ENCODE measurements at regions not wholly inside any gene's neighbourhood (a gene's known extent, or its start where the extent isn't known, plus 50 kb on each side); places are given as distances from the start of the nearest gene placed in this dataset.

DNA sequence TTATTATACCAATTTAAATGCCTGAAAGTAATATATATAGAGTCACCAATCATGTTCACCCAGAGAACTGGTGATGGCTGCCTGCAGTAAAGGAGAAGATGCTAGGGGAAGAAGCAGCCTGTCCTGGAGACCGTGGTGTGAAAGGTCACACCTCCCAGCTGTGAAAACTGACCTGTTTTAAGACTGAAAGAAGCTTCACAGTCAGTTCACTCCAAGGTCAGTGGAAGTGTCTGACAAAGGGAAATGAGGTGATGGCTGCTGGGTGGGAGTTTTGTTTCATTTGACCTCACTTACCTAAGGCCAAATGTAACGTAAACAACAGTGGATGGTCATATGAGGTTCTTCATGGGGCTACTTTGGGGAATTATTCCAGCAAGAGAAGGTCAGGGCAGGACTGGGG is 352.1 kb upstream of the GATB start:
- no peak for DNase-seq (ENCODE audit: low spot score)

DNA sequence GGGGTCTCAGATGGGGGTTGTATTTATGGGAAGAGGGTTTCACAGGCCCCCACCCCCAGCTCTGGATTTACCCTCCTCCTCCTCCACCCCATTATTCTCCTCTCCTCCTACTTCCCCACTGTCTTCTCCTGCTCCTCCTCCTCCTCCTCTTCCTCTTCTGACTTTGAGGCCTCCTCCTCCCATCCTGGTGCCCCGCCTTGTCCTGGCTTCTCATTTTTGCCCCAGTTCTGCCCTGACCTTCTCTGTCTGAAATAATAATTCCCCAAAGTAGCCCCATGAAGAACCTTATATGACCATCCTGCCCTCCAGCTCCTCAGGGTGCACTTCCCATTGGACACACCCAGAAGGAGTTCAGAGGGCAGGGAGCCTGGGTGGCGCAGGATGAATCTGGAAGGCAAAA is 351.4 kb upstream of the GATB start:
- DNase-seq (ENCODE audit: low spot score), result no peak

DNA sequence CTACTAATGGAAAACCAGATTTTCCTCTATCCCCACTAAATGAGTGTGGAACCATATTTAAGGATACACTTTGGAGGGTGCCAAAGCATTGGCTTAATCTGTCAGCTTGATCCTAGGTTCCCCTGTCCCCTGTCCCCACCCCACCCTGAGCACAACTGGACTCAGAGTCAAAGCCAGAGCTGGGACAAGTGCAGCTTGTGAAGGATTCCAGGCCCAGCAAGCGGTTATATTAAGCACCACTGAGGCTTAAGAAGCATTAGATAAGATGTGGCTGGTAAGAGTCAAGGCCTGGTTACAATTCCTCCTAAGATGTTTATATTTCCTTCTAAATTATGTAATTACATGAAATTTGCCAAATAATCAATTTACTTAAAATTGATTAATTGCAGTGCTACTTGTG is 350.0 kb upstream of the GATB start:
- DNase-seq (ENCODE audit: low spot score), result no peak

DNA sequence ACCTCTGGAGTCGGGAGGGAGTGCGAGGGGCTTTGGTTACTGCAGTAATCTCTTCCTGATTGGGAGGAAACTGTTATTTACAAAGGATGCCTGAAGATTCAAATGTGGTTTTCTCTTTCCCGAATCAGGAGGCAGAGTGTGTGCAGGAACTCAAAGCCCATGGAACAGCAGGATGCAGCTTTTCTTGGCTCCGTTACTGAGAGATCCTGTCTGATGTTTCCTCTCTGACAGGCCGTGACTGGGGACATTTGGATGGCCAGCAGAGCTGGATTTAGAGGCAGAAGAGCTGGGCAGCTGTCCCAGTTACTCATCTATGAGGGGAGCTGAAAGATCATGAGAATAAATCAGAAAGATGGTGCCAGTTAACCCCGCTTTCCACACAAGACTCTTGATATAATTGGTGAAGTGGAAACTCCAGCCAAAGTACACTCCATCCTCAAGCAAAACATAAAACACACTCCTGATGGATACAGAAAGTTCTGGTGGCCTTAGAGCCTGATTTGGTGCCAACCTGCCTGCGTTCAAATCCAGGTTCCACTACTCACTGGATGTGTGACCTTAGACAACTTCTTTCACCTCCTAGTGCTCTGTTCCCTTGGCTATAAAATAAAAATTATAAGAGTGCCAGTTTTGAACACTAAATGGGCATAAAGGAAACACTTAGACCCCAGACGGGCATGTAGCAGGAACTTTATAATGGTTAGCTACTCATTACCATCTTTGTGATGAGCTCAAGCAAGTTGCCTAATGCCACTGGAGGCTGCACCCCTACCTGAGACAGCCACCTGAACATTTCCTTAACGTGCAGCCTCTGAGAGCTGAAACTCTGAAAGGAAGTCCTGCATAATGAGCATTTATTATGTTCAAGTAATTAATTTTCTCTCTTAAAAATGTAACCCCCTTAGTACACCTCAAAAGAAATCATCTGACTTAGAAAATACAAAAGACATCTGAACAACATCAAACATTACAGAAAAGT is 349.0 kb upstream of the GATB start:
- DNase-seq (ENCODE audit: low spot score), result no peak

DNA sequence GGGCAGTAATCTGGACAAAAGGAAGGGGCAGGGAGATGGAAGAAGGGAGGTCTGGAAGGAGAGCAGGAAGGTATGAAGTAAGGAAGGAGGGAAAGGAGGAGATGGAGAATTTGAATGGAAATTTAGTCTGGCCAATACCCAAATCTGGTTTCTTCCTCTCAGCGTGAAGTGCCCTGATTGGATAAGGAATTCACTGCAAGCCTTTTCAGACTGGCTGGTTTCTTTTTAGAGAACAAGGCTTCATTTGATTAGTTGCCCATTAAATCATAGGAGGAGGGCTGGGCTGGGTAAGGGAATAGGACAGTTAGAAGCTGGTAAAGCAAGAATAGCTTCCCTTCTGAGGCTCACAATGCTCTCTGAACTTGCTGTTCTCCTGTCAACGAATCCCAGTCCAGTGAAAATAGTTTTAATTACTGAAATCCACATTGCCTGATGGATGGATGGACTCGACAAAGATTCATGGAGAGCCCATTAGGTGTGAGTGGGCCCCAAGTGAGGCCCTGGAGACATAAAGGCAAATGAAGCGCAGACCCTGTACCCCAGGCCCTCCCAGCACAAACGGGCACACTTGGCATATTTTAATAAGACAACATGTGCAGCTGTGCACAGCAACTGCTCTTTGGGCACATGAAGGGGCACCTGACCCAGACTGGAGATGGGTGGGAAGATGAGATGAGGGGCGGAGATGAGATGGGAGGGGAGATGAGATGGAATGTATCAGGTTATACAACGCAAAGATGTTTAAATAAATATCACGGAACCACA is 347.1 kb upstream of the GATB start:
- no peak for DNase-seq (ENCODE audit: low spot score)

DNA sequence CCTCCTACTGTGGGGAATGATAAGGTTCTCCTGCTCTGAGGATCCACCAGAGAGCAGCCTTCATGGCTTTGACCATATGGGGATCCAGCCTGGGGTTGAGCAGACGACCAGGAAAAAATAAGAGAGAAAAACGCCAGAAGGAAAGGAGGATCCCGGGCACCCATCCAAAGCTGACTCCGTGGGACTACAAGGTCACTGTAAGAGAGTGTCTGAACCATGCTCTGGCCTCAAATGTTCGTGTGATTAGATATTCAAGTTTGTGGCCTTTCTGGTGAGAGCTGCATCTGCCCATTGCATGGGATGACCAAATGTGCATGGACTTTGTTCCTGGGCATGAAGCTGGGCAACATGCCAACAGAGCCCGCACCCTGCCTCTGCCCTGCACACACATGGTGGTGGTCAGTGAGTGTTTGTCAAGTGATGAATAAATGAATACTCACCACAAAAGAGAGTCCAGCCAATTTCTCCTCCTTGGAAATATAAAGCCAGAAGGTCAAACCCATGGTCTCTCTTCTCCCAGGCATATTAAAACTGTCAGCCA is 346.0 kb upstream of the GATB start:
- DNase-seq (ENCODE audit: low spot score), result no peak

DNA sequence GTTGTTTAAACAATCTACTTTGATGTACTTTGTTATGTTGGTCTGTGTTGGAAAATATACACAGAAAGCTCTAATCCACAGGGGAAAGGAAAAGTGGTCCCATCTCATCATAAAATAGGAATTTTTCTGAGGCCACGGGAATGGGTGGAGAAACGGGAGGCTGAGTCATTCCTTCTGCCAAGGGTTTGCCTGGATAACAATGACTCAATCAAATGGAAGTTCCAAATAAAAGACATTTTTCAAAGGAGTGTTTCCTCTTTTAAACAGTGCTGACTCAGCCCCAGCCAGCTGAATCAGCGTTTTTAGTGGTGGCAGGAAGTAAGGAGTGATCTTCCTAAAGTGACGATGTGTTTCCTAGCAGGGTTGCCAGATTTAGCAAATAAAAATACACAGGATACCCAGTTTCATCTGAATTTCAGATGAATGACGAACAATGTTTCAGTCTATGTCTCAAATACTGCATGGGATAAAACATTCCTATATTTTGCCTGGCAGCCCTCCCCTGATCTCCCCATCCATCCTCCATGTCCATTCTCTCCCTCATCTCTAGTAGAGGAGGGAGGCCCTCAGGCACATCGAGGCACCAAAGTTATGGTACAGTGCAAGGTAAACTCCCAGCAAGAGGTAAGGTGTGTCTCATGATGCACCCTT is 345.4 kb upstream of the GATB start:
- DNase-seq (ENCODE audit: low spot score), result no peak

DNA sequence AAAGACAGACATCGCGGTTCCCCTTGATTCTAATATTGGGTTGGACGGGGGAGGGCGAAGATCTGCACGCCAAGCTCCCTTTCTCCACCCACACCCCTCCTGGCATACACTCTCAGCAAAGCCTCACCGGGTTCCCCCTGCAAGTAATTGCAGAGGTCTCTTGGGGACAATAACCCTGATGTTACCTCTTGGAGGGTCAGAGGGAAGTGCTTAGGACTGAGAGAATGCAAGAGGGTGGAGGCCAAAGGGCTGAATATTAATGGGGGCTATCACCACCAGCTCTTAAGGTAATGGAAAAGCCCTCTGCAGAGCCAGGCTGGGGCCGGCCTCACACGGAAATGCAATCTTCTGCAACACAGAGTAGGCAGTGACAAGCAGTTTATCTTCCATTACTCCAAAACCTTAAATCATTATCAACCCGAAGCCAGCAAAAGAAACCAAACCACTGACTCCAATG is 344.1 kb upstream of the GATB start:
- DNase-seq (ENCODE audit: low spot score), result peak; percentile 66

DNA sequence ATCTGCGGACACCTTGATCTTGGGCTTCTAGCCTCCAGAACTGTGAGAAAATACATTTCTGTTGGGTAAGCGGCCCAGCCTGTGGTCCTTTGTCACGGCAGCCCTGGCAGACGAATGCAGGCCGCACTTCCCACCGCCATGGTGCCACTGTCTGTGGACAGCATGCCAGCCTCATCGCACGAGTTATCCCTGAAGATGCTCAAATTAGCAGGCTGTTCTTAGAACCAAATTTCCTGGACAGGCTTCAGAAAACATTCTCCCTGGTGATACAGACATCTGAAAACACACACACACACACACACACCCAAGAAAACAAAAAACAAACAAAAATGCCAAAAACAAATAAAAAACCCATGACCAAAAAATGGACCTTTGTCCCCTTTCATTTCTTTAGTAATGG is 343.5 kb upstream of the GATB start:
- no peak for DNase-seq (ENCODE audit: low spot score)

DNA sequence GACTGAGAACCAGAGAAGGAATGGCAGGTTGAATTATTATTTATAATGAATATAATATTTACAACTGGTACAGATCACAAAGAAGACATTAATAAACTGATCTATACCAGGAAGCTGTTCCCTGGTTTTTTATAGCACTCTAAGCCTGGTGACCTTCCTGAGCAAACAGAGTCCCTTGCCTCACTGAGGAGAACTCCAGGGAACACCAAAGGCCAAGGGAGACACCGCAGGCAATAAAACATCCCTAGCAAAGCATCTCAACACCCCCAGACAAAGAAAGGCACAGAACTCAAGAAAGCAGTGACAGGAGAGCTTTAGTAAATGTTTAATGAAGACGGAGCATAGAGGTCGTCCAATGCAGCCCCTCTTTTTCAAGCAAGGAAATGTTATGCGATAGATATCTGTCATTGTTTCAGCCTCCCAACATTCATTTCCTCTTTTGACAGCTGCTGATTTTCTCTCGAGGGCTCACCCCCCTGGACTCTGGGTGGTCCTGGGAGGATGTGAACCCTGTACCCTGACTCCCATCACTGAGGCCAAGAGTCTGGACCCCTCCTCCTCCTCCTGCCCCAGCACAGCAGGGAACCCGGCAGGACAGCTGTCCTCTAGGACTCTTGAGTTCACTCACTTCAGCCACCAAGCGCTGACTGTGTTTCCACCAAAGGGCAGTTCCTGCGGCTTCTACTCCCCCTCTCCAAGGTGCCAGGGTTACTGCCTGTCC is 342.5 kb upstream of the GATB start:
- no peak for DNase-seq (ENCODE audit: low spot score)

DNA sequence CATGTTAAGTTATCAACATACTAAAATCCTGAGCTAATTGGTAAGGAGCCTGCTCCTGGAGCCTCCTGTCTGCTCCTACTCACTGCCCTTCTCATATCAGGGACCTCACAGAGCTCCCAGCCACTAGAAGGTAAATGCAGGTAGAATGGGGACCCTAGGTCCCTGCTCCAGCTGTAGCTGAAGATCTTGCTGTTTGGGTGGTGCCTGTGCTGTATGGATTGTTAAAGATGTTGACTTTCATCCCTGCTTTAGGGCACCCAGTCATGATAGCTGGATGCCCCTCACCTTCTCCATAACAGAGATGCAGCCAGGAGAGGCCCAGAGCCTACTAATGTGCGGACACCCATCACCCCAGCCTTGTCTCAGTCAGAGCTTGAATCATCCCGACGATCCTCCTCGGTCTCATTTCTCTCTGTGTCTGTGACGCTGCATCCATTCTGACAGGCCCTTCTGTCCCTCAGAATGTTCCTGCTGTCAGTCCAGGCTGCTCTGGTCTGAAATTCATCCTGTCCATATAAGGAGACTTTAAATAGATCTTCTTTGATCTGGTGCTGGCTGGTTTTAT is 341.7 kb upstream of the GATB start:
- DNase-seq (ENCODE audit: low spot score), result no peak

DNA sequence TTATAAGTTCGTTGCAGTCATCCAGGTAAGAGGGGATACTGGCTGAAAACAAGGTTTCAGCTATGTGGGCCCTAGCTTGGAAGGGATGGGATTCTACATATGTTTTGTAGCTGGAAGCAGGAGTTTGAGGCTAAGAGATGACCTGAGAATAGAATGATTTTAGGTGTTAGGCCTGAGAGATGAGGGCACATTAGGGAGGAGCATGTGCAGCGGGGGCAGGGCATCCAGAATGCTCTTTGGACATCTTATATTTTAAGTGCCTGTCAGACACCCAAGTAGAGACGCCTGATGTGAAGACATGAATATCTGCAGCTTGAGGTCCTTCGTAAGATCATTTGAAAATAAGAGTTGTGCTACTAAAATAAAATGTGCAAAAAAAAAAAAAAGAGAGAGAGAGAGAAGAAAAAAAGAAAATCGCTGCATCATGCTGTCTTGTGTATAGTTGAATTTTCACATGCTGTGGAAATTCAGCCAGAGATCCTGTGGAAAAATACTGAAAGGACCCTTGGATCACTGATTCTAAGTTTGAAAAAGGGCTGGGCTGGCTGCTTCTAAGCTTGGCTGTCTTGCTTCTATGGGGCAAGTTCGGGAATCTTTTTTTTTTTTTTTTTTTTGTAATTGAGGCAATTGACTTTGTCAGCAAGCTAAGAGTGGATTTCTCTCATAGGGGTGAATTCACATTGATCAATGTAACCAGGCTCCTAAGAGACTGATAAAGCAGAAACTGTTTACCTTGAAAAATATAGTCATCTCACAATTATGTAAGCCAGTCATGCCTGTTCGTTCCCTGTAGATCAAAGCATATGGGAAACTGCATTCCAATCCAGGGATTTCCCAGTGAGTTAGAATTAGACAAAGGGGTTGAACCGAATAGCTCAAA is 341.0 kb upstream of the GATB start:
- no peak for DNase-seq (ENCODE audit: low spot score)

DNA sequence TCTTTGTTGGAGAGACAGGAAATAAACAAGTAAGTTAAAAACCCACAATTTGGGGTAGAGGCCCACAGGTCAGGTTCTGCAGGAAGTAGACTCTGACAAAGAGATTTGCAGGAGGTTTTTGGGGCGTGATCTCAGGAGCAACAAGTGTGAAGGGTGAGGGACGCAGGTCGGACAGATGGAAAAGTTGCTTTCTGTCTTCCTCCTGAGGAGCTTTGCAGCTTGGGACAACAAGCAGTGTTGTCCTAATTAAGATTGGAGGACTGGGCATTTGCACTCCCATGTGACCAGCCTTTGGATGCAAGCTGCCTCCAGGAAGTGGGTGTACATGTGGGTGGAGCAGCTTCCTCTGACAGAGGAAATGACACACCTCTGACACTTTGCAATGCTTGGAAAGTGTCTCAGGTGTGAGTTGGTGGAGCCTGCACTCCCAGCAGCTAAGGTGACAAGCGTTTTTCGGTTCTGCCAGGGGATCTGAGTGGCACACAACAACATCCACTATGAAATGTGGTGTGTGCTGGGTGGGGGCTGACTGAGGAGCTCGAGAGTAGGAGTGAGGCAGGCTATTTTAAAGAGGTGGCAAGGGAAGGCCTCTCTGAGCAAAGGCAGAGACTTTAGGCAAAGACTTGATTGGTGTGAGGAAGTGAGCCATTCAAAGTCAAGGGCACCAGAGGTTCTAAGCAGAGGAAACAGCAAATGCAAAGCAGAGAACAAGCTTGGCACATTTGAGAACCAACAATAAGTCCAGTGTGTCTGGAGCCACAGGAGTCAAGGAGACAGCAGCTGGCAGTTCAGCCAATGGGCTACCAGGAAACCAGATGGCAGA is 339.8 kb upstream of the GATB start:
- no peak for DNase-seq (ENCODE audit: low spot score)

DNA sequence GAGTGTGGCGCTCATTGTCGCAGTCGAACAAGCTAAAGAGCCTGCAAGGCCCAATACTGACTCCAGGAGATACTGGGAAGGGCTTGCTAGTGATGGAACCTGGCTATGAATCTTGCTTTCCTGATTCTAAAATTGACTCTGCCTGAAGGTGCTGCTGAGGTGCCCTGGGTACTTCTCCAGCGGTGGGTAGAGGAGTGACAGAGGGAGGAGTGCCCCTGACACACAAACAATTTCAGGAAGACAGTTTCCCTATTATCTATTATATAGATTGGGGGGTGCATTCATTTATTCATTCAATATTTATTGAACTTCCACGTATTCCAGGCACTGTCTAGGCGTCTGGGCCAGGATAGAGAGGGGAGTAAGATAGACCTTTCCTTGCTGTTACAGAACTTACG is 339.2 kb upstream of the GATB start:
- no peak for DNase-seq (ENCODE audit: low spot score)

DNA sequence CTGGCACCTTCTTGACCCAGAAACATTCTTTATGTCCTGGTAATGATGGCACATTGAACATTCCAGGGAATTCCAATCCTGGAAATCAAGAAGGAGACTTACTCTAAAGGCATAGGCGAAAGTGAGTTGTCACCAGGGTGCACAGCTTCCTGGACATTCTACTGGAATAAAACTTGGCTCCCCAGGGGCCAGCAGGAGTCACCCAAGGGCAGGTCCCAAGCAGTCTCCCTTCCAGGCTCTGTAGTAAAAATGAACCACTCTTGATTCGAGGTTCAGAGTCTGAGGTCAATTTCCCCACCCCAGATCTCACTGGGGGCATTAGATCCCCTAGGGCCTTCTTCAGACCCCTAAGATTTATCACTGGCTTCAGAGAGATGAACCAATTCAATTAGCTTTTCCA is 338.7 kb upstream of the GATB start:
- DNase-seq (ENCODE audit: low spot score), result no peak

DNA sequence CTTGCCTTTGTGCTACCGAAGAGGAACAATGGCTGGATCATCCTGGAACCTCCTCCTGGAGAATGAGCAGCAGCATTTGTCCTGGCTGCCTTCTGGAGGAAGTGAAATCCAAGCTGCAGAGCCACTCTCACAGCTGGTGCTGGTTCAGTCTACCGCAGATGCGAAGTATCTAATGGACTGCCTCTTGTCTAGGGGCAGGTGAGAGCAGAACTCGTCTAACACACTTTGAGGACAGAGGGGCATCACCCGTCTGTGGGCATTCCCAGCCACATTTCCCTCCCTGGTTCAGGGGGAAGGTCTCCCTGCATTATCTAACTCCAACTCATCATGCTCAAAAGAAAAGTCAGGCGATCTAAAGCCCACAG is 338.2 kb upstream of the GATB start:
- no peak for DNase-seq (ENCODE audit: low spot score)

DNA sequence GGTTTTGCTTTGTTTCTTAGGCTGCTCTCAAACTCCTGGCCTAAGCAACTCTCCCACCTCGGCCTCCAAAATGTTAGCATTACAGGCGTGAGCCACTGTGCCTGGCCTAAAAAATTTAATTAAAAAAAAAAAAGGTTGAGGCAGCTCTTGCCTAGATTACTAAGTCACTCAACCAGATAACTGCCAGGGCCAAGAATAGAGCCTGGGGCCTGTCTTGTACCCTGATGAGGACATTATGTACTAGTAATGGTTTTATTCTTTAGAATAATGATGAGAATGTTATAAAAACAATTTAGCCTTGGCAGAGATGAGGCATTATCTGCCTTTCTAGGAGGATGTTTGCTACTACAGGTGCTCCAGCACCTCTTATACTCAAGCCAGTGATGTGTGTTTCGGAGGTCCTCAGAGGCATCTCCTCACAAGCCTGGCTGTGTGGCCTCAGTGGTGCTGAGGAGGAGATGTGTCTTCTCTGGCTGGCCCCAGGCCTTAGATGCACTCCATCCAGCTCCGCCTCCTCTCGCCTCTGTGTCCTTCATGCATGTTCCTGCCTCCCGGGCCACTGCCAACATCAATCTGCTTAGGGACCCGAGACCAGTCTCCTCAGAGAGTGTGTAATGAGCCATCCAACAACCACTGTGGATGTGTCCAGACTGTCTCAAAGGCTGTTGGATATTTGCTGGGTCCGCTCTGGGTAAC is 337.7 kb upstream of the GATB start:
- DNase-seq (ENCODE audit: low spot score), result no peak

DNA sequence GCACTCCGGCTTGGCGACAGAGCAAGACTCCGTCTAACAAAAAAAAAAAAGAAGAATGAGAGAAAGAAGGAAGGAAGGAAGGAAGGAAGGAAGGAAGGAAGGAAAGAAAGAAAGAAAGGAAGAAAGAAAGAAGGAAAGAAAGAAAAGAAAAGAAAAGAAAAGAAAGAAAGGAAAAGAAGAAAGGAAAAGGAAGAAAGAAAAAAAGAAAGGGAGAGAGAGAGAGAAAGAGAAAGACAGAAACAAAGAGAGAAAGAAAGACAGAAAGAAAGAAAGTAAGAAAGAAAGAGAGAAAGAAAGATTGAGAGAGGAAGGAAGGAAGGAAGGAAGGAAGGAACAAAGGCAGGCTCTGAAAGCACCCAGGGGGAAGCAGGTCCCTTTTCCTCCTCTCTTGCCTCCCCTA is 336.6 kb upstream of the GATB start:
- no peak for DNase-seq (ENCODE audit: low spot score)

DNA sequence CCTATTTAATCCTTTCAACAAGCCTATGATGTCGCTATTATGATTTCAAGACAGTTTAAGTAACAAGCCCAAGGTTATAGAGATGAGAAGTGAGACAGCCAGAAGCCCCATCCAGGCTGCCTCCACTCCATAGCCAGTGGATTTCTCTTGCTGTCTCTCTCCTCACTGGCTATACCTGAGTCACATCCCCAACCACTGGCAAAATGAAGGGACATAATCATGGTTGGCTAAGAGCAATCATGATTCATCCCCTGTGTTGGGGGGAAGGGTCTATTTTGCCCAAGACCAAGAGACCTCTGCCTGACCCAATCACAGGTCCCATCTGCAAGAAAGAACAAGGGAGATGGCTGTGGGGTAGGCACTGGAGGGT is 334.9 kb upstream of the GATB start:
- DNase-seq (ENCODE audit: low spot score), result no peak

Data from Ammon's horn (tissue), 1 donor.